ENCODE measurements at regions not wholly inside any gene's neighbourhood (a gene's known extent, or its start where the extent isn't known, plus 50 kb on each side); places are given as distances from the start of the nearest gene placed in this dataset.

DNA sequence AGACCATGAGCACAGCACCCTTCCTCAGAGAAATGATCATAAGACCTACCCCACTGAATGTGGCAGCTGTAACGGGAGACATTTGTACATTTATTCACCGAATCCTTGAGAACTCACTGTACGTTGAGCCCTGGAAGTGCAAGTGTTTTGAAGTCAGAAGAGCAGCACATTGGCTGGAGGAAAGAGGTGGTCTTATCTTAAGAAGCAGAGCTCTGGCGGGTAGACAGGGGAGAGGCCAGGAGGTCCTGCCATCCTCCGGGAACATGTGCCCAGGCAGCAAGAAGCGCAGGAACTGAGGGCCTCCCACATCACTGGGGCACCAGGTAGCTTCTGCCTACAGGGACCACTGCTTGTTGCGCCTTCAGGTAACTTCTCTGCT is 169.2 kb upstream of the IRF2BP2 start:
- POLR2A ChIA-PET, result no interaction called here
- H3K36me3 ChIP-seq (ENCODE audit: control insufficient read depth, insufficient read depth, low read length), result no peaks in the 10 kb centered on the region
- DNase-seq (ENCODE audit: low read depth), result no peak
- CTCF ChIA-PET, result no interaction called here
- no peak overlapping the region for H3K4me3 ChIP-seq (ENCODE audit: low read depth, low read length)
- TF ChIP-seq, protein P1, sequence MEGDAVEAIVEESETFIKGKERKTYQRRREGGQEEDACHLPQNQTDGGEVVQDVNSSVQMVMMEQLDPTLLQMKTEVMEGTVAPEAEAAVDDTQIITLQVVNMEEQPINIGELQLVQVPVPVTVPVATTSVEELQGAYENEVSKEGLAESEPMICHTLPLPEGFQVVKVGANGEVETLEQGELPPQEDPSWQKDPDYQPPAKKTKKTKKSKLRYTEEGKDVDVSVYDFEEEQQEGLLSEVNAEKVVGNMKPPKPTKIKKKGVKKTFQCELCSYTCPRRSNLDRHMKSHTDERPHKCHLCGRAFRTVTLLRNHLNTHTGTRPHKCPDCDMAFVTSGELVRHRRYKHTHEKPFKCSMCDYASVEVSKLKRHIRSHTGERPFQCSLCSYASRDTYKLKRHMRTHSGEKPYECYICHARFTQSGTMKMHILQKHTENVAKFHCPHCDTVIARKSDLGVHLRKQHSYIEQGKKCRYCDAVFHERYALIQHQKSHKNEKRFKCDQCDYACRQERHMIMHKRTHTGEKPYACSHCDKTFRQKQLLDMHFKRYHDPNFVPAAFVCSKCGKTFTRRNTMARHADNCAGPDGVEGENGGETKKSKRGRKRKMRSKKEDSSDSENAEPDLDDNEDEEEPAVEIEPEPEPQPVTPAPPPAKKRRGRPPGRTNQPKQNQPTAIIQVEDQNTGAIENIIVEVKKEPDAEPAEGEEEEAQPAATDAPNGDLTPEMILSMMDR (IDR thresholded peaks at IDR 0.05; ENCODE audit: insufficient read depth, low read depth, low read length), result no peak
- H3K27me3 ChIP-seq (ENCODE audit: control insufficient read depth, insufficient read depth, low read length), result peaks cover 11% of the 10 kb centered on the region

GRCh38 chr1:234778221-234779159 is 168.5 kb upstream of the IRF2BP2 start:
- Histone ChIP-seq H3K27me3 (ENCODE audit: control insufficient read depth, insufficient read depth, low read length) (peaks cover 11% of the 10 kb centered on the region), H3K36me3 (ENCODE audit: control insufficient read depth, insufficient read depth, low read length) (no peaks in the 10 kb centered on the region), H3K4me3 (ENCODE audit: low read depth, low read length) (no peak overlapping the region)
- TF ChIP-seq, protein P1 (IDR thresholded peaks at IDR 0.05; ENCODE audit: insufficient read depth, low read depth, low read length), result no peak
- CTCF ChIA-PET, result no interaction called here
- DNase-seq (ENCODE audit: low read depth), result no peak
- POLR2A ChIA-PET, result no interaction called here

DNA sequence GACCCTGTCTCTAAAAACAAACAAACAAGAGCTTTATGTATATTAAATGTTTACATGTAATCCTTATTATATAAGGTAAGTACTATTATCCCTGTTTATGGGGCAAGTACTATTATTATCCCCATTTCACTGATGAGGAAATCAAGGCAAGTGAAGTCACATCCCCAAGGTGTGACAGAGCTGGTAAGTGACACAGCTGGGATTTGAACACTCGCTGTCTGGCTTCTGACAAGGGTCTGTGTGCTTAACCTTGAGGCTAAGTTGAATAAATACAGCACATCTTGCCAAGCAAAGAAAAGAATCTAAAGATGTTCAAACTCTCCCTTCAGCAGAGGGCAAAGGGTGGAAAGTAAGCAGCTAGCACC is 167.9 kb upstream of the IRF2BP2 start:
- H3K4me3 ChIP-seq (ENCODE audit: low read depth, low read length), result no peak overlapping the region
- H3K27me3 ChIP-seq (ENCODE audit: control insufficient read depth, insufficient read depth, low read length), result peaks cover 11% of the 10 kb centered on the region
- DNase-seq (ENCODE audit: low read depth), result no peak
- no peaks in the 10 kb centered on the region for H3K36me3 ChIP-seq (ENCODE audit: control insufficient read depth, insufficient read depth, low read length)
- POLR2A ChIA-PET, result no interaction called here
- TF ChIP-seq, protein P1 (IDR thresholded peaks at IDR 0.05; ENCODE audit: insufficient read depth, low read depth, low read length), result no peak
- CTCF ChIA-PET, result no interaction called here

- Histone ChIP-seq H3K36me3 (ENCODE audit: control insufficient read depth, insufficient read depth, low read length) (no peaks in the 10 kb centered on the region), H3K4me3 (ENCODE audit: low read depth, low read length) (no peak overlapping the region), H3K27me3 (ENCODE audit: control insufficient read depth, insufficient read depth, low read length) (peaks cover 9% of the 10 kb centered on the region)
- ChIA-PET CTCF (no interaction called here), POLR2A (no interaction called here)
- TF ChIP-seq, protein P1 (IDR thresholded peaks at IDR 0.05; ENCODE audit: insufficient read depth, low read depth, low read length), result no peak
- DNase-seq (ENCODE audit: low read depth), result no peak
These were observed 167.2 kb upstream of the IRF2BP2 start for GRCh38 chr1:234776876-234777855.

Measured in BJ (cell line).